WERI-Rb-1 (cell line): ENCODE measurements at regions not wholly inside any gene's neighbourhood (a gene's known extent, or its start where the extent isn't known, plus 50 kb on each side); places are given as distances from the start of the nearest gene placed in this dataset.
A peak's percentile ranks its signal among the peaks of the same experiment; 100 is the strongest.

ENCODE experiments used
- DNase-seq: peaks from one replicate; pipeline ENCODE4 v3.0.0-alpha.2; 2020
- H3K27ac ChIP-seq: fragments of 250-450 bp; sonication (Bioruptor Pico); 2 replicates; pipeline ENCODE4 v1.5.1; 2020; ENCODE audit warnings: mild to moderate bottlenecking, moderate library complexity
- H3K27me3 ChIP-seq: fragments of 250-450 bp; sonication (Bioruptor Pico); 2 replicates; pipeline ENCODE4 v1.5.1; 2021; ENCODE audit warnings: mild to moderate bottlenecking, low read depth, moderate library complexity; ENCODE audit not compliant: insufficient read depth, severe bottlenecking
- H3K36me3 ChIP-seq: fragments of 250-450 bp; sonication (Bioruptor Pico); 2 replicates; pipeline ENCODE4 v1.5.1; 2020; ENCODE audit warnings: mild to moderate bottlenecking, moderate library complexity
- H3K4me3 ChIP-seq: 2 replicates; pipeline ENCODE4 v1.5.1; 2011; ENCODE audit warnings: low read depth, mild to moderate bottlenecking, control low read depth, low read length
- H3K9me3 ChIP-seq: fragments of 250-450 bp; sonication (Bioruptor Pico); 2 replicates; pipeline ENCODE4 v1.5.1; 2021; ENCODE audit warnings: mild to moderate bottlenecking, moderate library complexity; ENCODE audit not compliant: severe bottlenecking
- TF ChIP-seq, protein P1 (sequence below): IDR thresholded peaks from 2 replicates; pipeline ENCODE4 v1.5.1; 2011; ENCODE audit warnings: low read depth, mild to moderate bottlenecking, control low read depth, inconsistent platforms, low read length

DNA sequence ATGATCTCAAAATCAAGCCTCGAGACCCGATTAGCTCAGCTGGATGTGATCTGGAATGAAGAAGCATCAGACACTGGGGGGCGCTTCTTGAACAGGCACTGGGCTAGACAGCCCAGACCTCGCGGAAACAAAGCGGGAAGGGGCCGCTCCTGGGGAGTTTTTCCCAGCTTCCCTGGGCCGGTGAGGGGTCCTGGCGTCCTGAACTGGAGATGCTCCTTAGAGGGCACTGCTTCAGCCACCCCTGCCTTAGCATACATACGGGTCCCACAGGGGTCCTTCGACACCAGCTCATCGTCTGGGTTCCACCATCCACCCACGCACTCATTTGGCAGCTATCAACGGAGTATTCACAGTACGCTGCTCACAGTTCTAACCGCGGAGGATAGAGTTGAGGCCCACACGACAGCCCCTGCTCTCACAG is 146.7 kb downstream of the TSN start:
- Histone ChIP-seq H3K36me3 (no peaks in the 10 kb centered on the region), H3K27ac (no peak overlapping the region), H3K9me3 (no peaks in the 10 kb centered on the region), H3K27me3 (no peaks in the 10 kb centered on the region), H3K4me3 (no peak overlapping the region)
- TF ChIP-seq, protein P1, sequence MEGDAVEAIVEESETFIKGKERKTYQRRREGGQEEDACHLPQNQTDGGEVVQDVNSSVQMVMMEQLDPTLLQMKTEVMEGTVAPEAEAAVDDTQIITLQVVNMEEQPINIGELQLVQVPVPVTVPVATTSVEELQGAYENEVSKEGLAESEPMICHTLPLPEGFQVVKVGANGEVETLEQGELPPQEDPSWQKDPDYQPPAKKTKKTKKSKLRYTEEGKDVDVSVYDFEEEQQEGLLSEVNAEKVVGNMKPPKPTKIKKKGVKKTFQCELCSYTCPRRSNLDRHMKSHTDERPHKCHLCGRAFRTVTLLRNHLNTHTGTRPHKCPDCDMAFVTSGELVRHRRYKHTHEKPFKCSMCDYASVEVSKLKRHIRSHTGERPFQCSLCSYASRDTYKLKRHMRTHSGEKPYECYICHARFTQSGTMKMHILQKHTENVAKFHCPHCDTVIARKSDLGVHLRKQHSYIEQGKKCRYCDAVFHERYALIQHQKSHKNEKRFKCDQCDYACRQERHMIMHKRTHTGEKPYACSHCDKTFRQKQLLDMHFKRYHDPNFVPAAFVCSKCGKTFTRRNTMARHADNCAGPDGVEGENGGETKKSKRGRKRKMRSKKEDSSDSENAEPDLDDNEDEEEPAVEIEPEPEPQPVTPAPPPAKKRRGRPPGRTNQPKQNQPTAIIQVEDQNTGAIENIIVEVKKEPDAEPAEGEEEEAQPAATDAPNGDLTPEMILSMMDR, result peak; percentile 20; the same call in 1 of the 2 replicates
- peak; percentile 23 for DNase-seq

DNA sequence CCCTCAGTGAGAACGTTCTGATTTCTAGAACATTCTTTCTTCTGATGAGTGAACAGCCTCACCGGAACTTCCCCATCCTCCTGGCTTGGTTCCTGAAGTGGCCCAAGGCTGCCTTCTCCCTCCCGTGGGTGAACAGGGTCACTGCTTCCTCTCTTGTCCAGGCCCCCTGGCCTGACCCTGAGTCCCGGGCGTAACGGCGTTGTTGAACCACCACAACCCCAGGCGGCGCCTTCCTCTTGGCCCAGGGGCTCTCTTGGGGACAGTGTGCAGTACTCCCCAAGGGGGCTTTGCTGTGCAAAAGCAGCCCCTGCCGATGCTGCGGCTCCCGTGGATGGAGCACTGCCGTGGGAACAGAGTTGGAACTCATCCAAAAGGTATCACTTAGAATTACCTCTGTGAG is 147.2 kb downstream of the TSN start:
- no peak overlapping the region for H3K4me3 ChIP-seq
- DNase-seq, result no peak
- no peaks in the 10 kb centered on the region for H3K36me3 ChIP-seq
- H3K9me3 ChIP-seq, result no peaks in the 10 kb centered on the region
- H3K27me3 ChIP-seq, result no peaks in the 10 kb centered on the region
- TF ChIP-seq, protein P1, result no peak
- H3K27ac ChIP-seq, result no peak overlapping the region

DNA sequence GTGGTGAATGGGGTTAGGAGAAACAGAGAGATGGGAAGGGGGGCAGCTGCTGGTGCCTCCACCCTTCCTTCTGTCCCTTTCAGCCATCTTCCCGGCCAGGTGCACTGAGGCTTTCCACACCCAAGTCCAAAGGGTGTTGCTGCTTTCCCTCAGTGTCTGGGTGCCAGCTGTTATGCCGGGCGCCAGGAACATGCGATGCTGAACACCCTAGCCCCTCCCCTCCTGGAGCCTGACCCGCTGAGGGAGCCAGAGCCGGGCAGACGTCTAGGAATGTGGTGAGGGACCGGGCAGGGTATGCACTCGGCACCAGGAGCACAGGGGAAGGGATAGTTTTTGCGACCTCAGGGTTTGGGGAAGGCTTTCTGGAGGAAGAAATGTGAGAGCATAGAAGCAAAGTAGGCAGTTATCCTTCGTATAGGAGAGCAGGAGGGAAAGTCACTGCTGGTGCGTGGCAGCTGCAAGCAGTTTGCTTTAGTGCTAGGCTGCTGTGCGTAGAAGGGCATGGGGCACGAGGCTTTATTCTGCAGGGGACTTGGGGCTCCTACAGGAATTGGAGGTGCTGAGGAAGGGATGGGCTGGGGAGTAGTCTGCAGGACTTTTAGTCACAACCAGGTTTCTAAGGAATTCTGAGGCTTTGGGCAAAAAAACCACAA is 147.7 kb downstream of the TSN start:
- no peaks in the 10 kb centered on the region for H3K9me3 ChIP-seq
- TF ChIP-seq, protein P1, result no peak
- no peak overlapping the region for H3K27ac ChIP-seq
- H3K27me3 ChIP-seq, result no peaks in the 10 kb centered on the region
- DNase-seq, result no peak
- H3K36me3 ChIP-seq, result no peaks in the 10 kb centered on the region
- no peak overlapping the region for H3K4me3 ChIP-seq

DNA sequence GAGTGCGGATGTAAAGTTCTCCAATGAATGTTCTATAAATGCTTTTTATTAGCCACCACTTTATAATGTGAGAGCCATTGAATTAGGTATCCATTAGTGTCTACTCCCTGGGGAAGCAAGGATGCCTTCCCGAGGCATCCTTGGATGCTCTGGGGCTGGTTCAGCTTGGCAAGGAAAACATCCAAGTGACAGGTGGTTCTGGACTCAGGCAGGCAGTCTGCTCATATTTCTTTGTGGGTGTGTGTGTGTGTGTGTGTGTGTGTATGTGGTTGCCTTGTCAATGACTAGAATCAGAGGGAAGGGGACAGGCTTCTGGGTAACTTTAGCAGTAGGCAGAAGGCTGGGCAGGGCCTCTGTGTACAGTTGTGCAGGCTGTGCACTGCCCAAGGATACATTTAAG is 149.2 kb downstream of the TSN start:
- no peaks in the 10 kb centered on the region for H3K36me3 ChIP-seq
- H3K4me3 ChIP-seq, result no peak overlapping the region
- TF ChIP-seq, protein P1, result no peak
- no peaks in the 10 kb centered on the region for H3K27me3 ChIP-seq
- no peak overlapping the region for H3K27ac ChIP-seq
- no peaks in the 10 kb centered on the region for H3K9me3 ChIP-seq
- no peak for DNase-seq

GRCh38 chr2:121905201-121905600 is 149.8 kb downstream of the TSN start:
- no peak for DNase-seq
- Histone ChIP-seq H3K27ac (no peak overlapping the region), H3K27me3 (no peaks in the 10 kb centered on the region), H3K36me3 (no peaks in the 10 kb centered on the region), H3K9me3 (no peaks in the 10 kb centered on the region), H3K4me3 (no peak overlapping the region)
- TF ChIP-seq, protein P1, result no peak

DNA sequence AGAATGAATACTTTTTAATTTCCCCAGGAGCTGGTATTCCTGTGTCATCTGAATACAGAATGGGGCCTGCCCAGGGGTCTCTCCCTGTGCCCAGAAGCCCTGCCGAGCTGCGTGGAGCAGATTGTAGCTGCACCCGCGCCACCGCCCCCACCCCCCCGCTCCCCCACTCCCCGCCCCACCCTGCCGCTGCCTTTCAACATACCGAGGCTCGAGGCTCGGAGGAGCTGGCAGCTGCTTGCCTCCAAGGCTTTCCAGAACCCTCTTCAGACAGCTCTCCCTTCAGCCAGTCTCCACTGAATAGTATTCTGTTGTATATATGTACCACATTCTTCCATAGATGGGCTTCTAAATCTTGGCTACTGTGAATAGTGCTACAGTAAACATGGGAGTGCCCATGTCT is 150.7 kb downstream of the TSN start:
- no peak overlapping the region for H3K27ac ChIP-seq
- H3K9me3 ChIP-seq, result no peaks in the 10 kb centered on the region
- DNase-seq, result no peak
- H3K27me3 ChIP-seq, result no peaks in the 10 kb centered on the region
- H3K36me3 ChIP-seq, result no peaks in the 10 kb centered on the region
- H3K4me3 ChIP-seq, result no peak overlapping the region
- TF ChIP-seq, protein P1, result no peak
